Activated CD8-positive, alpha-beta memory T cell treated with anti-CD3 and anti-CD28 coated beads, Interleukin-2, amount 50 U/mL, for 4 hours (primary cell): ENCODE measurements at regions not wholly inside any gene's neighbourhood (a gene's known extent, or its start where the extent isn't known, plus 50 kb on each side); places are given as distances from the start of the nearest gene placed in this dataset.

ENCODE experiments used
- DNase-seq: peaks from one replicate; pipeline ENCODE4 v3.0.0-alpha.2; 2020

DNA sequence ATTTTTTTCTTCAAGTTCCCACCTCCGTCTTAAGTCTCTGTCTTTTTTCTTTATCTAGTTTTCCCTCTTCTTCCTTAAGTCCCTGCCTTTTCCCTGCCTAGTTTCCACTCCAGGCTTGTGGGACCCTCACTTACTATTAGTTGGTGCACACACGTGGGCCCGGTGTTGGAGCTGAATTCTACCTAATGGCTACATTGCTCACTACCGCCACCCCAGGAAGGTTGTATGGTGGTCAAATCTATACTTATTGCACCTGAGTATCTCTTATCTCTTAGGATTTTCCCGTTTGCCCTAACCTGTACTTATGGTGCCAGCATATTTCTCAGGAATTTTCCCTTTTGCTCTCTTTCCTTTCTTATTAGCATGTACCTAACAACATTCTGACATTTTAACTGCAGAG lies 692.8 kb downstream of the EPM2A start:
- no peak for DNase-seq

GRCh38 chr6:145043926-145044500 lies 691.3 kb downstream of the EPM2A start:
- no peak for DNase-seq

DNA sequence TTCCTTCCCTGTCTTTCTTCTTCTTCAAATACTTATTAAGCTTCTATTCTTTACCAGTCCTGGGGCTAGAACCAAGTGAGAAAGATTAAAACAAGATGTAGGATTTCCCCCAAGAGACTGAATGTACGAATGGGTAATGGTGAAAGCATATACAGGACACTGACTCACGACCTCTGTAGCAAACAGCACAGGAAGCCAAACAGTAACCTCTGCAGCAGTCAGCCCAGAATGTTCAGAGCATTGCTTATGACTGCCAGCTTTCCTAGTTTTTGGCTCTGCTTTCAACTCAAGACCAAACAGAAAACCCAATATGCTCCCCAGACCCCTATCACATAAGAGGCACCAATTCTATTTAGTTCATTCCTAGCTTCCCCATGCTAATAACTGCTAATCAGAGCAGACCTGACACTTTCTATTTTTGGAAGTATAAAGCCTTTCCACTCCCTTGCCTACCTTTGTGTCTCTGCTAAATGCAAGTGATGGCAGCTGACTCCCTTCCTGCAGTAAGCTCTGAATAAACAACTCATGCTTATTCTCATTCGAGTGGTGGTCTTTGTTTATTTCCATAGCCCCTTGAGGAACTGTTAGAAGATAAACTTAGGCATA lies 690.6 kb downstream of the EPM2A start:
- no peak for DNase-seq

DNA sequence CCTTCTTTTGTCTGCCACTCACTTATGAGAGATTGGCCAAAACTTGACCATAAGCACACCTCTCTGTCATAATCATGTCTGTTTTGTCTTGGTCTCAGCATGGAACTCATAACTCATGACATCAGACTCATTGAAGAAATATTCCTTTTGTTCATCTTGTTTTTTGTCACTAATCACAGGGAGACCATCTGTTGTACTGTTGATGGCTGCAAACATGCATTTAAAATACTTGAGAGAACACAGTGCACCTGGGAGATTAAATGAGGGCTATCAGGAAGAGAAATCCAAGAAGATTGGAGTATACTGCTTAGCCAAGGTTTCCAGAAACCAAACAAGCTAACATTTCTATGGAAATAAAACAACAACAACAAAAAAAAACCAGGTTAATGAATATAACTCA lies 689.7 kb downstream of the EPM2A start:
- DNase-seq = no peak

DNA sequence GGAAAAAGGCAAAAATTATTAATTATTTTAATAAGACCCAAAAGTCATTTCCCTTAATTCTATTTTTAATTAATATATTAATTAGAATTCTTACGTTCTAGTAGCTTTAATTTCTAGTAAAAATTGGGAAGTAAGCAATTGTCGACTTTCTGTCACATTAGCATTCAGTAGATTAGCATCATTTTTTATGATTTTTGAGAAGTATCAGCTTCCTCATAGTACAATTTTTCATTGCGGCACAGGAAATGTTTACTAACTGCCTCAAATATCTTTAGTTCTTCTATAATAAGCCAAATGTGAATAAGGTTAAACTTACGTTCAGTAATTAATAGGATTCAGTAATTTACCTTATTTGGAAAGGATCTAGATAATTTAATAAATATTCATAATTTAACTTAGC lies 687.4 kb downstream of the EPM2A start:
- no peak for DNase-seq

DNA sequence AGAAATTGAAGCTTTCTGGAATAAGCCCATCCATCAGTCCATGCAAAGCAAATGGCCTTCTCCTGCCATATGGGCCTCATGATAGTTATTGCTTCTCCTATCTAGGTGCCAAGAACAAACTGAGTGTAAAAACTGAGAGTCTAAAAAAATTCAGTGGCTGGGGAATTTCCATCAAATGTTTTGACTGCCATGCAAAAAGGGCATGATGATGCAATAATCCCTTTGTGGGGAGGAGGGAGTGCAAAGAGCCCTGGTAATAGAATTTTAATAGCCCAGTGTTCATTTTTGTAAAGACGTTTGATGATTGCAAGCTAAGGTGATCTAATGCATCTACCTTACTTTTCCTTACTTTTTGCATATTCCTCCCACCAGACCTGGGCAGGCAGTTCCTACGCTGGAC lies 683.7 kb downstream of the EPM2A start:
- no peak for DNase-seq

GRCh38 chr6:145055567-145055966 lies 679.8 kb downstream of the EPM2A start:
- no peak for DNase-seq

DNA sequence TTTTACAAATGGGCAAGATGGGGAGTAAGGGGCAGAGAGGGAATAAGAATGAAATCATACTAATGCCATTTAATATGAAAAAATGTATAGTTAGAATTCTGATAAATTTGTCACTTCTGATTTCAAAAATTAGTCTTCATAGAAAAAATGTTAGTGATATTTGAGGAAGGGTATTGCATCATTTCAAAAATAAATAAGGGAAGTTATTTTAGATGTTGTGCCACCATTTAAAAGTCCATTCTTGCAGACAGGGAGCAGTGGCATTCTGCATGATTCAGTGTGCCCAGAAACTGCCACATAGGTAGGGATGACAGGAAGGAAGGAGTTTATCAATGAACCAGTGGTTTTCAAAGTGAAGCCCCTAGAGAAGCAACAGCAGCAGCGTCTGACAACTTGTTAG lies 674.6 kb downstream of the EPM2A start:
- DNase-seq = no peak

GRCh38 chr6:145063091-145063490 lies 672.2 kb downstream of the EPM2A start:
- DNase-seq = no peak

- no peak for DNase-seq
Measured at GRCh38 chr6:145067430-145067829, 667.9 kb downstream of the EPM2A start.

GRCh38 chr6:145068577-145068976 lies 666.7 kb downstream of the EPM2A start:
- DNase-seq = no peak

- no peak for DNase-seq
Measured at GRCh38 chr6:145069966-145070365, 665.4 kb downstream of the EPM2A start.

DNA sequence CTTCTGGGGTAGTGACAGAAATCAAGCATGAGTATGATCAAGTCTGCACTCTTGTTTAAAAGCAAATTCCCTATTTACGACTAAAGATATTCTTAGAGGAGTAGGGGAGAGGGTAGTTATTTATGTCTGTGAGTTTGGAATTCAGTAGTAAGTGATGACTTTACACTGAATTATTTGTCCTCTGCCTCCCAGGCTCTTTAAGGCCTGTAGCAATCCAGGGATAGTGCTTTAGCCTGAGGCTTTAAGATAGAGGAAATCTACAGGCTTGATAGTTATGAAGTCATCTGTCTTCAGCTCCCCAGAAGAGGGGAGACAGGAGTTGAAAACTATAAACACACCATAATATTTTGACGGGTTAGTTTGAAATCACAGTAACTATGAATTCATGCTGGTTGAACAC lies 664.5 kb downstream of the EPM2A start:
- DNase-seq = no peak

DNA sequence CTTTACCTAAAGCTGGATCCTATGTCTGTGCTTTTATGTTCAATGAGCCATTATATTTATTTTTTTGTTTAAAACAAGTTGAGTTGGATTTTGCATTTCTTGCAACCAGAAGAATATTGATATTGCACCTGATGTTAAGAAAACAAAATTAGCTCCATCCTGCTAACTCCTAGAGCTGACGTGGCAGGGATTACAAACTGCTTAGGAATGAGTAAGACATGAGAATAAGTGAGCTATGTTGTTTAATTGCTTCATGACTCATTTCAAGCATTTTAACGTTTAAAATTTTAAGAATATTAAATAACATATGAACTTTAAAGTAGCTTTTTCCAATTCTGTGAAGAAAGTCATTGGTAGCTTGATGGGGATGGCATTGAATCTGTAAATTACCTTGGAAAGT lies 663.5 kb downstream of the EPM2A start:
- DNase-seq = no peak

DNA sequence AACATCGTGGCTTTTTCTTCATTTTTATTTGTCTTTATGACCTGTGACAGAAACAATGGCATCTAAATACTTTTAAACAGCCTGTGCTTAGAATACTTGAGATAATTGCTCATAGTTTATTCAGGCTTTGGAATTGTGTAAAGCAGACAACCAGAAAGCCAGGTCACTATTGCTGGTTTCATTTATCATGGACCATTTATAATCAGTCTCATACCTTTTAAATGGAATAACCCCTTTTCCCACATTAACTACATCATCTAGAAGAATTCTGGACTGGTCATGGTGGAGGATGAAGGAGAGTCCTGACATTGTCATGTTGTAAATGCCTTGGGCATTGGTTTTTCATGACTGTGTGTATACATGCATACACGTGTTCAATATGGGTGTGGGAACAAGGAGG lies 661.5 kb downstream of the EPM2A start:
- DNase-seq = no peak

- DNase-seq = no peak
Measured at GRCh38 chr6:145074805-145075204, 660.5 kb downstream of the EPM2A start.

GRCh38 chr6:145075425-145075824 lies 659.9 kb downstream of the EPM2A start:
- no peak for DNase-seq

GRCh38 chr6:145076115-145076841 lies 659.0 kb downstream of the EPM2A start:
- no peak for DNase-seq

DNA sequence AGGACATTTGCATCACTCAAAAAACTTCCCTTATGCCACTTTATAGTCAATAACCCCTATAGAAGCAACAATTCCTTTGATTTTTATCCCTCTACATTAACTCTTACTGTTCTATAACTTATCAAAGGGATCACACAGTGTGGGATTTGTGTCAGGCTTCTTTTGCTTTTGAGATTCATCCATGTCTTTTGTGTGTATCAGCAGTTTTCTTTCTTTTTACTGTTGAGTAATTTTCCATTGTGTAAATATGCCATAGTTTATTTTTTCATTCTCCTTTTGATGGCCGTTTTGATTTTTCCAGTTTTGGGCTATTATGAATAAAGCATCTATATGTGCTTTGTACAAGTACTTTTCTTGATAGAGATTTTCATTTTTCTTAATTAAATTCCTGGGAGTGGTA lies 657.9 kb downstream of the EPM2A start:
- DNase-seq = no peak

GRCh38 chr6:145080651-145081050 lies 654.7 kb downstream of the EPM2A start:
- DNase-seq = no peak

DNA sequence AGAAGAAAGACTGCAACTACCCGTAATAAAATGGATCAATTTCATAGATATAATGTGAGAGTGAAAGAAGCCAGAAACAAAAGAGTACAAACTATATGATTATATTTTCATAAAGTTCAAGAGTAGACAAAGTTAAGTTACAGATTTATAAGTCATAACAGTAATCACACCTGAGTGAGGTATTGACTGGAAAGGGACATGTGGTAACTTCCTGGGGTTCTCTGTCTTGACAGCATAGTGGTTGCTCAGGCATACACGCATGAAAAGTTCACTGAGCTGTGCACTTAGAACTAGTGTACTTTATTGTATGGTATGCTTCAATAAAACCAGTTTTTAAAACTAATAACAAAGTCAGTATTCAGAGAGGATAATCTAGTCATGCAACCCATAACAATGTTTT lies 653.6 kb downstream of the EPM2A start:
- no peak for DNase-seq

GRCh38 chr6:145082359-145082758 lies 653.0 kb downstream of the EPM2A start:
- DNase-seq = no peak

GRCh38 chr6:145086197-145086596 lies 649.1 kb downstream of the EPM2A start:
- DNase-seq = no peak

DNA sequence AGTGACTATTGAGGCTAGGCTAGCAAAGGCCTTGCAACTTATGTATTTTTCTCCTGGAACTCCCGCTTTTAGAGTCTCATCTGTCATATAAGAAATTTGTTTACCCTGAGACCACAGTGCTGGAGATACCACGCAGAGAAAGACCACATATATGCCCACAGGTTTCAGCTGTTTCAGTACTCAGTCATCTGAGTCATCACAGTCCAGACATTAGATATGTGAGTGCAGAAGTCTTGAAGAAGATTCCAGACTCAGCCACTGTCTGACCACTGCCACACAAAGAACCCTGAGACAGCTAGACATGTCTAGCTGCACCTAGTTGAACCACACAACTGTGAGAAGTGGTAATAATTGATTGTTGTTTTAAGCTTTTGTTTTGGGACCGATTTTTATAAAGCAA lies 648.3 kb downstream of the EPM2A start:
- no peak for DNase-seq
